HCT116 (cell line): ENCODE measurements at regions not wholly inside any gene's neighbourhood (a gene's known extent, or its start where the extent isn't known, plus 50 kb on each side); places are given as distances from the start of the nearest gene placed in this dataset.

Experiments
- ELF1 ChIP-seq: IDR thresholded peaks from 2 replicates; pipeline ENCODE4 v1.6.1; 2012; ENCODE audit warnings: low read depth, borderline replicate concordance
- EZH2 ChIP-seq: fragments of 200-600 bp; sonication (generic); IDR thresholded peaks from 2 replicates; pipeline ENCODE4 v1.6.1; 2017; ENCODE audit warnings: antibody characterized with exemption, mixed run types
- MAX ChIP-seq: IDR thresholded peaks from 2 replicates; pipeline ENCODE4 v1.6.1; 2012

DNA sequence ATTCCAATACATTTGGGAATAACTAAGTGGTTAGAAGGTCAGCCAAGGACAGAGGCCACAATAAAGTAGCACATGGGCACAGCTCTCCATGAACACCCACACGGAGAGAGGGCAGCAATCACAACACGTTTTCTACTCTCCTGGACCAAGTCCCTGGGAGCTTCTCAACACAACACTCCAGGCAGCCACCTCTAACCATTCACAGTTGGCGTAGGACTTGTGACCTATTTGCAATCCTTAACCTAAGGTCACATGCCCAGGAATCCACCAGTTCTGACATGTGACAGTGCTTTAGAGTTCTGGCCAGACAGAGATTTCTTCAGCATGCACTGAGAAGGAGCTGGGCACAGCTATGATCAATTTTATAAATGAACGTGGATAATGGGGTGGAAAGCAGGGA, 280.8 kb downstream of the SHQ1 start:
- no peak for TF ChIP-seq ELF1
- TF ChIP-seq MAX, result no peak
- TF ChIP-seq EZH2, result no peak
